GM18498 (cell line): ENCODE measurements at regions not wholly inside any gene's neighbourhood (a gene's known extent, or its start where the extent isn't known, plus 50 kb on each side); places are given as distances from the start of the nearest gene placed in this dataset.
"Not testable (repeated sequence)": the region's sequence is repeated elsewhere in the genome, so short reads cannot be mapped to it uniquely, and the experiment has no call there.

Experiments used
- ATAC-seq: cut with Tn5 transposase; IDR thresholded peaks from one replicate; pipeline ENCODE4 v1.9.1; 2021; ENCODE audit warnings: mild to moderate bottlenecking, moderate library complexity; ENCODE audit not compliant: unreplicated experiment

DNA sequence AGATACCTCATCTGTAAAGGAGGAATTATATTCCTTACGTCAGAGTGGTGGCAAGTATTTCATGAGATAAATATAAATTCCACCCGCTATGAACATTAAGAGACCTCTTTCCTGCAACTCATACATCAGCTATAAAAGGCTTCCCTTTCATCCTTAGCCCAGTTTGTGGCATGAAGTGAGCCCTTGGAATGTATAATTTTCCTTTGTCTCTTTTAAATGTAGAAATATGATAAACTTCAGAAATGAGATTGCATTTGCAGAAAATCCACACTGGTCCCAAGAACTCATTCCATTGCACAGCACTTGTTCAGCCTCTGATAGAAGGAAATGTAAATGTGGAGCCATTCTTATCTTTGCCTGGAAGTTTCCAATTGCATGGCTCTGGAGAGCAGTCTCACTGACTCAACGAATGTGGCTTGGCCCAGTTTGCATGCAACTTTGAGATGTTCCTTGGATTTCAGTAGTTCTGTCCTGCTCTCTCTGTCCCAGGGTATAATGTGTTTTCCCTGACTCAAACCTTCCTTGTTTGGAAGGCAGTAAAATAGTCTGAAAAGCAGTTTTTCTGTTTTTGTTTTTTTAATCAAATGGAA lies 746.4 kb downstream of the CDH11 start:
- no peak for ATAC-seq

DNA sequence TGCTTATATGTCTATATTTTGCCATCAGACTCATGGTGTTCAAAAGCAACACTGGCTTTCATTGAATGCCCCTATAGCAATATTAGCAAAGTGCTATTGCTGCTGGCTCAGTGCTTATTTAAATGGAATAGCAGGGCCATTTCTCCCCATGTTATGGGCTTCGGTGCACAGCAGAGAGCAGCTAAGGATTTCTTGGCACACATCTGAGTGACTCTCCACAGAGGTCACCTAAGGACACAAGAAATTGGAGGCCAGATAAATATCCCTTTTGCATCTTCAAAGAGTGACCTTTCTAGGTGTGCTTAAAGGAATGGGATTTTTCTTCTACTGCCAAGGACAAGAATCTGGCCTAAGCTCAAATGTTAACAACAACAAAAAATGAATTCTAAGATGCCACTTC lies 751.8 kb downstream of the CDH11 start:
- ATAC-seq, result no peak

GRCh38 chr16:64365448-64365931 lies 756.4 kb downstream of the CDH11 start:
- ATAC-seq, result no peak

DNA sequence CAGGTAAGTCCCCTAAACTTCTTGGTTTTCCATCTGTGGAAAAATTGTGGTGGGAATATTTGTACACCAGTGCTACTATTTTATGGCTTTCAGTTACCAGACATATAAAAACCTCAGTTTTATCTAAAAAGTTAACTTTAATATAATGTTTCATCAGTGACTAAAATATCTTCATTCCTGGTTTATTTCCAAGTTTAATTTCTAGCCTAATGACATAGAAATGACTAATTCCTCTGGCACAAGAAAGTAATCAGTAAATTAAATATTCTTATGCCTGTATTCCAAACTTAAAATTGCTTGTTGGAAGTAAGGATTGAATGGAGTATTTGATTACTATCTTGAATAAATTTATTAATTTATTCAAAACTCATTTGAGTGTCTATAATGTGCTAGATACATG lies 757.0 kb downstream of the CDH11 start:
- ATAC-seq, result no peak

DNA sequence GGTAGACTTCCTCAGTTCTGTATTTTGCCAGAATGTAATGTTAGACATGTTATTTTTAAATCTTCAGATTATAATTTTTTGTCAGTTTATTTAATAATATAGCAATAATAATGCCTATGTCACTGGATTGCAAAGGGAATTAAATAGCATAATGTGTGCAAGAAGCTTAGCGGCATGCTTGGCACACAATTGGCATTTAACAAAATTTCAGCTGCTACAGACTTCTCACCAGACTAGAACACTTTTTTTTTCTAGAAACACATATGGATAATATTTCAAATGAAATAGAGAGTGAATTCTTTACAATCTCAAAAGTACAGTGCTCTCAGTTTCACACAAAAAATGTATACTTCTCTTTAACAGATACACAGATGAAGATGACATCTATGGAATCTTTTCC lies 757.4 kb downstream of the CDH11 start:
- ATAC-seq, result no peak

GRCh38 chr16:64364016-64364415 lies 757.8 kb downstream of the CDH11 start:
- ATAC-seq, result no peak

GRCh38 chr16:64363039-64363438 lies 758.8 kb downstream of the CDH11 start:
- no peak for ATAC-seq

- ATAC-seq, result no peak
Measured at GRCh38 chr16:64362193-64362592, 759.7 kb downstream of the CDH11 start.

DNA sequence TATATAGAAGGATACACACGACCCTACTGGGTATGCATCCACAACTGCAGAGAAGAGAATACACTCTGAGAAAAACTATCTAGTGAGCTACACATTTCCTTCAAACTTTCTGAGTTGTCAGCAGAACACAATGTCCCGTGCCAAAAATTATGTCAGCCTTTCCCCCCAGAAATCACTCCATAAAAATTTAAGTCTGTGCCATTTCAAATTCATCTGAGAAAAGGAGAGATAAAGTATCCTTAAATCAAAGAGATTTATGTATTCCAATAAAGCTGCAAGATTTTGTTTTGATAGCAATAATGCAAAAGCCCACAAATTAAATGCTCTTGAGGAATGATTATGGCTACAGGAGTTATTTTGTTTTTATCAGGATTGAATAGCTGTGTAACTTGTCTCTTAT lies 760.1 kb downstream of the CDH11 start:
- ATAC-seq, result no peak

- ATAC-seq, result no peak
Measured at GRCh38 chr16:64358291-64358690, 763.6 kb downstream of the CDH11 start.

- no peak for ATAC-seq
Measured at GRCh38 chr16:64356267-64356666, 765.6 kb downstream of the CDH11 start.

- no peak for ATAC-seq
Measured at GRCh38 chr16:64352246-64352645, 769.6 kb downstream of the CDH11 start.

- no peak for ATAC-seq
Measured at GRCh38 chr16:64351121-64351520, 770.7 kb downstream of the CDH11 start.

DNA sequence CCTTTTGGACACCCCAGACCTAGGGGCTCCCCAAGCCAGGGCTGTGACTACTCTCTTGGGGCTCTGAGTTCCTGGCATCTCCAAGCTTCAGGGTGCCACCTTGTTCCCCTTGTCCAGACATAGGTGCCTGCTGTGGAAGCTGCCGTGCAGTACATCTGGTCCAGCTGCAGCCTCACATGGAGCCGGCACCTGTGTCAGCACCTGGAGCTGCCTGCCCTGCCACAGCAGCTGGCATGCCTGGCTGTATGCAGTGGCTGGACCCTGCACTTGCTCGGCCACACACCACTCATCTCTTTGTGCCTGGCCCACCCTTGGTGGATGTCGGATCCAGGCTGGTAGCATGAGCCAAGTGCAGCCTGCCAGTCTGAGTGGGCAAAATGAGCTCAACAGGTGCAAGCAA lies 775.8 kb downstream of the CDH11 start:
- ATAC-seq, result no peak

DNA sequence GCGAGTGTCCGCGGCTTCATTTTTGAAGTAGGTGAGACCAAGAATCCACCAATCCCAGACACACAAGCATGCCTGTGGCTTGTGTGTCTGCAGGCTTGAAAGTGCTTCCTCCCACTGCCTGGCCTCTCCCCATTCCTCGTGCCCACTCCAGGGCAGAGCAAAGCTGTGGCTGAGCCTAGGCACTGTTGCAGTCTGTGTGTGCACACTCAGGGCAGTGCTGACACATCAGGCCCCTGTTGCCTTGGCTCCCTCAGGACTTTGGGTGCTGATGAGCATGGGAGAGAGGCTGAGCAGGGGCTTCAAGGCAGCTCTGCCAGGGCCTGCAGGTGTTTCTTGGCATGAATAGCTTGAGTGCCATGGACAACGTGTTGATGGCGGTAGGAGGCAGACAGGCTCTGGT lies 776.7 kb downstream of the CDH11 start:
- no peak for ATAC-seq

DNA sequence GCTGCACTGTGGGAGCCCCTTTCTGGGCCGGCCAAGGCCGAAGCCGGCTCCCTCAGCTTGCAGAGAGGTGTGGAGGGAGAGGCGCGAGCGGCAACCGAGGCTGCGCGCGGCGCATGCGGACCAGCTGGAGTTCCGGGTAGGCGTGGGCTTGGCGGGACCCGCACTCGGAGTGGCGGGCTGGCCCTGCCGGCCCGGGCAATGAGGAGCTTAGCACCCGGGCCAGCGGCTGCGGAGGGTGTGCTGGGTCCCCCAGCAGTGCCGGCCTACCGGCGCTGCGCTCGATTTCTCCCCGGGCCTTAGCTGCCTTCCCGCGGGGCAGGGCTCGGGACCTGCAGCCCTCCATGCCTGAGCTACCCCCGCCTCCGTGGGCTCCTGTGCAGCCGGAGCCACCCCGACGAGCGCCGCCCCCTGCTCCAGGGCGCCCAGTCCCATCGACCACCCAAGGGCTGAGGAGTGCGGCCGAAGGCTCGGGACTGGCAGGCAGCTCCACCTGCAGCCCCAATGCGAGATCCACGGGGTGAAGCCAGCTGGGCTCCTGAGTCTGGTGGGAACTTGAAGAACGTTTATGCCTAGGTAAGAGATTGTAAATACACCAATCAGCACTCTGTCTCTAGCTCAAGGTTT lies 777.9 kb downstream of the CDH11 start:
- not testable (repeated sequence) for ATAC-seq

- no peak for ATAC-seq
Measured at GRCh38 chr16:64343061-64343819, 778.6 kb downstream of the CDH11 start.

DNA sequence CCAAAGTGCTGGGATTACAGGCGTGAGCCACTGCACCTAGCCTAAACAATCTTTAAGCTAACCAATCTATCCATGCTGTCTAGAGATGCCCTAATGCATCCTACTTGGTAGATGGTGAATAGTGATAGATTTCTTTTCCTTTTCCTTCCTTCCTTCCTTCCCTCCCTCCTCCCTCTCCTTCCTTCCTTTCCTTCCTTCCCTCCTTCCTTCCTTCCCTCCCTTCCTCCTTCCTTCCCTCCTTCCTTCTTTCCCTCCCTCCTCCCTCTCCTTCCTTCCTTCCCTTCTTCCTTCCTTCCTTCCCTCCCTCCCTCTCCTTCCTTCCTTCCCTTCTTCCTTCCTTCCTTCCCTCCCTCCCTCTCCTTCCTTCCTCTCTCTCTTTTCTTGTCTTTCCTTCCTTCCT lies 780.5 kb downstream of the CDH11 start:
- not testable (repeated sequence) for ATAC-seq

DNA sequence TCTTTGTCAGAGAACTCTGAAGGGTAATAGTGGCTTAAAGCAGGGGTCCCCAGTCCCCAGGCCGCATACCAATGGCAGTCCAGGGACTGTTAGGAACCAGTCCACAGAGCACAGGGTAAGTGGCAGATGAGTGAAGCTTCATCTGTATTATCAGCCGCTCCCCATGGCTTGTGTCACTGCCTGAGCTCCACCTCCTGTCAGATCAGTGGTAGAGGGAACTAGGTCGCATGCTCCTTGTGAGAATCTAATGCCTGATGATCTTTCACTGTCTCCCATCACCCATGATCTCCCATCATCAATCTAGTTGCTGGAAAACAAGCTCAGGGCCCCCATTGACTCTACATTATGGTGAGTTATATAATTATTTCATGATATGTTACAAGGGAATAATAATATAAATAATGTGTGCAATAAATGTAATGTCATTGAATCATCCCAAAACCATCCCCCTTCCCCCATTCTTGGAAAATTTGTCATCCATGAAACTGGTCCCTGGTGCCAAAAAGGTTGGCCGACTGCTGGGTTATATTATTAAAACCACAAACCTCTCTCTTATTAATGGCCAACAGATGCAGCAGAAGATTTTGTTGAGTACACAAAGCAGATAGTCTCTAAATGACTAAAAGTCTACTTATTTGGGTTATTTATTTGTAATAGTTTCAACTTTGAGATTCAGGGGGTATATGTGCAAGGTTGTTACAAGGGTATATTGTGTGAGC lies 782.7 kb downstream of the CDH11 start:
- no peak for ATAC-seq

- no peak for ATAC-seq
Measured at GRCh38 chr16:64321881-64322280, 800.0 kb downstream of the CDH11 start.

GRCh38 chr16:64321066-64321465 lies 800.8 kb downstream of the CDH11 start:
- ATAC-seq, result no peak

GRCh38 chr16:64317601-64318000 lies 804.3 kb downstream of the CDH11 start:
- no peak for ATAC-seq
